CD4-positive, alpha-beta T cell treated with Interleukin-10 for 1 hour (primary cell): ENCODE measurements at regions not wholly inside any gene's neighbourhood (a gene's known extent, or its start where the extent isn't known, plus 50 kb on each side); places are given as distances from the start of the nearest gene placed in this dataset.

Experiments used
- DNase-seq: peaks from one replicate; pipeline ENCODE4 v3.0.0-alpha.2; 2020

- peak; percentile 13 for DNase-seq
Observed at GRCh38 chr3:5304789-5305683, 117.5 kb downstream of the EDEM1 start.

- no peak for DNase-seq
Observed at GRCh38 chr3:5305684-5305989, 118.1 kb downstream of the EDEM1 start.

DNA sequence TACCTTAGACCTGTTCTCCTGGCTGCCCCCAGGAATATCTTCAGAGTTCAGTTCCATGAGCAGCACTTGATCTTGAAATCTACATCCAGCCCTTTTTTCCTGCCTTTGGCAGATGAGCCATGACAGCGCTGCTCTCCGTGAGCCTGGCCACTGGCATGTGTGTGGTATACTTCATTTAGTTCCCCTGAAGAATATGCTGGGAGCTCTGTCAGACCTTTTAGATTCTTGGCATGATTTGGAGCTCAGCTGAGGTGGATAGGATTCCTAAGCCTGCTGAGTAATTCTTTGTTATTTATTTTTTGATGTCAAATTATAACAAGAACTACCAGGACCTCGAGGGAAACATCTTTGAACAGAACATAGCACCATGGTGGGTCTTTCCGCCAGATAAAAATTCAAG, 121.7 kb downstream of the EDEM1 start:
- DNase-seq = no peak

DNA sequence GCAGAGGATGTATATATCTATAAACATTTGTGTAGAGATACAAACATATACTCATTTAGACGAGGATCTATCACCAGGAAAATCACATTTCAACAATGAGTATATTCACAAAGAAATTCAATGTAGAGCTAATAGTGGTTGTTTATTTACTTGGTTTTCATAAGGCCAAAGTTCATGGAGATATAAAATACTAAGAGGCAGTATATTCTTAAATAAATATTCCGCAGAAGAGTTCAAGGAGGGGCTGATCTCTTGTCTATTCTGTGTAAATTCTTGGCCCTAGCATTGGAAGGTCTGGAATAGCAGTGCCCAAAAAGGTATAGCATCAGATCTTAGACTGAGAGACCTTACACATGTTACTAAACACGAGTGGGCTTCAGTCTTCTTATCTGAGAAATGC, 122.1 kb downstream of the EDEM1 start:
- DNase-seq = no peak

DNA sequence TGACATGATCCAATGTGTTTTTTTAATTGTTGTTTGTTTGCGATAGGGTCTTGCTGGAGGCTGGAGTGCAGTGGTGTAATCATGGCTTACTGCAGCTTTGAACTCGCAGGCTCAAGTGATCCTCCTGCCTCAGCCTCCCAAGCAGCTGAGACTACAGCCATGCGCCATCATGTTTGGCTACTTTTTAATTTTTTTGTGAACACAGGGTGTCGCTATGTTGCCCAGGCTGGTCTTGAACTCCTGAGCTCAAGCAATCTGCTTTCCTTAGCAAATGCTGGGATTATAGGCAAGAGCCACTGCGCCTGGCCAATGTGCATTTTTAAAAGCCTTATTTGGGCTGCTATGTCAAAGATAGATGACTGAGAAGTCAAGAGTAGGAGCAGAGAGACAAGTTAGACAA, 123.0 kb downstream of the EDEM1 start:
- no peak for DNase-seq

DNA sequence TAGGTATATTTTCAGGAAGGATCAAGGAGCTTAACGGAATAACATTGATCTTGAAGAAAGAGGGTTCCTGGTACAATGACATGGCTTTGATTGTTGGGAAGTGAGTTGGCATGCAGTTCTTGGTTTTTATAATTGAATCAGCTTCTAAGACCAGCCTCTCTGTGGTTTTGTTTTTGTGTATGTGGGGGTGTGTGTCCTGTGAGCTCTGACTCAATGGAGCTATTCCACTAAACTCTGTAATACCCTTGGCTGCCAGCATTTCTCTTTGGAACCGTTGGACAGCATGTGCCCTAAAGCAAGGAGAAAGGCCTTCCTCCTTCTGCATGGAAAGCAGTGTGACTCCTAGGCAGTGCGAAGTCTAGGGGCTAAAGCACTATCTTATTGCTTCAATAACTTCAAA, 124.8 kb downstream of the EDEM1 start:
- no peak for DNase-seq

DNA sequence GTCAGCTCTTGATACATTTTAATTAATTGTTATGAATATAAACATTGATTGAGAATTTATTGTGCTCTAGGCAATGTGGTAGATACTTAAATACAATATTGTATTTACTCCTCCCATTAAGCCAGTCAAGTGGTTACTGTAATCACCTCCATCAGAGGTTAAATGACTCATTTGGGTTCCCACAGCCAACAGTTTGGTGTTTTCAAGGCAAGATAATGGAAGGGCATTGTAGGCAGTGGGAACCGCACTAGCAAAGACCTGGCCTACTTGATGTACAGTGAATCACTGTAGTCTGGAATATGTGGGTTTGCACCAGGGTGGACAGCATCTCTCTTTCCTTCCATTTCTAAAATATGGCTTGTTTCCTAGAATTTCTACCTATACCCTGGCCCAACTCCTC, 127.4 kb downstream of the EDEM1 start:
- no peak for DNase-seq

DNA sequence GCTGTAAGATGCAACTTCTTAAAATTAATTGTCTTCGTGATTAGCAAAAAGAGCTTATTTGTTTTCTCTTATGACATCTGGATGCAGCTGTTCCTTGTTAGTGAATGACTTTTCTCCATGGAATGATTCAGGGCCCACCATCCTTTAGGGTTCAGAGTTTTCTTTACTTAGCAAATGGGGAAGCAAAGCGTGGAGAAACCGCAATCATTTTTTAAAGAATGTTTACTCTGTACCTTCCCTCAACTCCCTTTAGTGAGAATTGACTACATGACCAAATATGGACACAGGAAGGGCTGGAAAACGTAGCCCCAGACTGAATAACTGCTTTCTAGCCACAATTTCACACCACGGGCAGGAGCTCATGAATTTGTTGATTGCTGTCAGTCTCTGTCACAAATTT, 130.1 kb downstream of the EDEM1 start:
- no peak for DNase-seq

- DNase-seq = no peak
Observed at GRCh38 chr3:5319454-5319853, 131.9 kb downstream of the EDEM1 start.

DNA sequence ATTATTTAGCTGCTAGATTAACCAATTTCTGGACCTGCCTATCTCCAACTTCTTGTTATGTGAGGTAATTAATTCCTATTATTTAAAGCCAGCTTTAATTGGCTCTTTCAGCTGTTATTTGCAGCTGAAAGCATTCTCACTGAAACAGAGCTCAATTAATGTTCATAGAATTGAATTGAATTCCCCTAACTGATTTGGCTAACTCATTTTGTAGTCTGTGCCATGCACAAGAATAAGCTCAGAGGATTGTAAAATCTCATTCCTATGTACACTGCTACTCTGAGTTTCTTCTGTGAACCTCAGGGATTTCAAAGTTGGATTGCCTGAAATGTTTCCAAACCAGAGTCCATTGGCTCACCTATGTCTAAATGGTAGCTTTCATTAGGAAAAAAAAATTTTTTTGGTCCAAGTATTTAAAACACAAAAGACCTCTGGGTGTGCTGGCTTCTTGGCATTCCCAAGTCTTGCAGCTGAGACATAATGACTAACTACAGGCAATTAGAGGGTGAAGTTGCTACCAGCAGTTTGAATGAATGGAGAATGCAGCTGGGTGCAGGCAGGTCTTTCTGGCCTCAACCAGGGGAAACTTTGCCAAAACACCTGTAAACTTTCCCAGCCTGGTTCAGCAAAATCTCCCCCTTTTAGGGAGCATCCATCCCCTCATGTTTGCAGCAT, 134.3 kb downstream of the EDEM1 start:
- no peak for DNase-seq

- DNase-seq = no peak
Observed at GRCh38 chr3:5324780-5325179, 137.3 kb downstream of the EDEM1 start.

DNA sequence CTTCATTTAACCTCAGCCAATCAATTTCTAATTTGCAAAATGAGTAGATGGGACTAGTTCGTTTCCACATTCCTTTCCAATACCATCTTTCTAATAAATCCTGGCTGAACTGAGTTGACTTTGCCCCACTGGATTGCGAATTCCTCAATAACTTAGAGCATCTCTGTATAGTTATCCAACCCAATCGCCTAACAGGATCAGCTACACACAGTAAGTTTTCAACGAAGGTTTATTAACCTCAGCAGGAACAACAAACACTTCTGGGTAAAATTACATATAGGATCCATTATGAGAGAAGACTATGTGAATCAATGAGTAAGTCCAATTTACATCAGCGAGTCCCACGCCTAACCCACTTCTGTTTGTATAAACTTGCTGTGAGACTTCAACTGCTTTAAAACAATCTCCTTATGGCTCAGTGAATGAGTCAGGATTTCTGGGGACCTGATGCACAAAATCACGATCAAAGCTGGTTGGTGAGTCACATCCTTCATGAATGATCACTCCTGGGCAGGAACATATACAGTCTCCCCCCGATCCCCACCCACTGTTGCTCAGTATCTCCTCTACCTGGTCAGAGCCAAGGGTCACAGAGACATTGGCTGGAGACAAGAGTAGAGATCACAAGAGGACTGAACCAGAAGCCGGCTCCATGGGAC, 142.8 kb downstream of the EDEM1 start:
- DNase-seq = no peak

- DNase-seq = no peak
Observed at GRCh38 chr3:5331567-5332269, 144.2 kb downstream of the EDEM1 start.

DNA sequence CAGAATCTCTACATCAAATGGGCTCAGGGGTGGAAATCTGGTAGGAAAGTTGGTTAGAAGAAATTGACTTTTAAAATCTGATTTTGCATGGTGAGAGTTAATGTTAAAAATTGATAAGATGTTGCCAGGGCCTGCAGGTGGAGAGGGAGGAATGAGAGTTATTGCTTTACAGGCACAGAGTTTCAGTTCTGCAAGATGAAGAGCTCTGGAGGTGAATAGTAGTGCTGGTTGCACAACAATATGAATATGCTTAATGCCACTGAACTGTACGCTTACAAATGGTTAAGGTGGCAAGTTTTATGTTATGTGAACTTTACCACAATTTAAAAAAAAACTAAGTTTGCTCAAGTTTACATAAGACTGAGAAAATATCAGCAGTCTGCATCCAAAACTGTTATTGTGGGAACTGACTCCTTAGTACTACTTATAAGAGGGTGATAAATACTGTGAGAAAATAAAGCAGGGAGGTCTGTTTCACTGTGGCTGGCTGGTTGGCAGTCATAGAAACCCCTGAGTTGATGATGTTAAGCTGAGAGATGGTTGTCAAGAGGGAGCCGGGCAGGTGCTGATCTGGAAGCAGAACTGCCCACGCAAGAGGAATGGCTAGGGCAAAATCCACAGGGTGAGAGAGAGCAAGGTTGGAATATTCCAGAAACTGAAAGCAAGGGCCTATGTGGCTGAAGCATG, 144.9 kb downstream of the EDEM1 start:
- no peak for DNase-seq

- DNase-seq = no peak
Observed at GRCh38 chr3:5339967-5340535, 152.5 kb downstream of the EDEM1 start.

DNA sequence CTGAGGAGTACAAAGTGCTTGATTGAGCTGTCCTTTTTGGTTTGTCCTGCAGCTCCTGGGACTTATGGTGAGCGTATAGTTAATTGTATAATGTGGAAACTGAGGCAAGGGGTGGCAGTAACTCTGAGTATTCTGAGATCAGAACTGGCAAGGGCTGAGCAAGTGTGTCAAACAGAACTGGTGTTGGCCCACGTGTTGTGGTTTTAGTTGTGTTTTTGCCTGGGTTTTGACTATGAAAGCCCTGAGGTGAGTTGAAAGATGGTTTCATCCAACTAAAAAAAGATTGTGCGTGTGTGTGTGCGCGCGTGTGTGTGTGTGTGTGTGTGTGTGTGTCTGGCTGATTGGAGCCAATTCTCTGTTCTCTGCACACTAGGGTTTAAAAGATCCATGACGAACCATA, 154.1 kb downstream of the EDEM1 start:
- DNase-seq = no peak

DNA sequence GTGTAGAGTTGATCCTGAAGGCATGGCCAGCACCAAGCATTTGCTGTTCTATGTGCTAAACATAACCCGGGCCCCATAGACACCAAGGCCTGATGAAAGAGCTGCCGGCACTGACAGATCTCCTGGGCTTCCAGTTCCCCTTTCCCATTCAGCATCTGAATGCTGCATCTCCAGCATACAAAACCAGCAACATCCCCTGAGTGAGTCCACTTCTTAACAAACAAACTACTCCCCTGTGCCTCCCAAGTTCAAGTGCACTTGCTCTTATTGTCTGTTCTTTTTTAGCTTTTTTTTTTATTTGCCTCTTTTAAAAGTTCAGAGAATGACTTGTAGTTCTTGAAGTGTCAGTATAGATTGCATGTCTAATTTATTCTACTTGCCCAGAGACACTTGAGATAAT, 156.0 kb downstream of the EDEM1 start:
- no peak for DNase-seq

- no peak for DNase-seq
Observed at GRCh38 chr3:5344707-5345106, 157.2 kb downstream of the EDEM1 start.

- DNase-seq = no peak
Observed at GRCh38 chr3:5347486-5347885, 160.0 kb downstream of the EDEM1 start.

DNA sequence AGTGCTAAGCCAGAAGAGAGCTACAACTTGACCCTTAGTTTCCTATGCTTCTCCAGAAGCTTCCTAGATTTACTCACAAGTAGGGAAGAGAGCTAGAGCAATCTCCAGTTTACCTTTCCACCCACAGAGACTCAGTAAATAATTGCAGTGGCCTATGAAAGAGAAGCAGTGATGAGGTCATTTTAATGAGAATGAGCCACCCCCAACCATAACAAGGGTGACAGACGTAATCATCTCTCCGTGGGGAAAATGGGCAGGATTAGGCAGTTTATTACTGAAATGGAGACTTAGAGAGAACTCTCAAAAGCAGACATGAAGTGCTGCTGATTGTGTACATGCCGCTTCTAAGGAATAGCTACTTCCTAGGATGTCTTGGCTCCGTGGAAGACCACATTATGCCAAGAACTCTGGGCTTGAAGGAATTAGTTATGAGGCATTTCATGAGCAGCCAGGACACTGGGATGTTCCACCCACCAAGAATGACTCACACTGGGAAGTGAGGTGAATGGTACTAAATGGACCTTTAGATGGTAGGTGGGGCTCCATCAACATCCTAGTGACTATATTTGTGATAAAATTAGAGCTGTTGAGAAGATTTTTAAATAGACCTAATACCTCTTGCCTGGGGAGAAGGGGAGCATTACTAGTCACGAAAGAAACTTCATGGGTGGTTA, 160.9 kb downstream of the EDEM1 start:
- DNase-seq = no peak

GRCh38 chr3:5349343-5349742, 161.8 kb downstream of the EDEM1 start:
- DNase-seq = no peak

DNA sequence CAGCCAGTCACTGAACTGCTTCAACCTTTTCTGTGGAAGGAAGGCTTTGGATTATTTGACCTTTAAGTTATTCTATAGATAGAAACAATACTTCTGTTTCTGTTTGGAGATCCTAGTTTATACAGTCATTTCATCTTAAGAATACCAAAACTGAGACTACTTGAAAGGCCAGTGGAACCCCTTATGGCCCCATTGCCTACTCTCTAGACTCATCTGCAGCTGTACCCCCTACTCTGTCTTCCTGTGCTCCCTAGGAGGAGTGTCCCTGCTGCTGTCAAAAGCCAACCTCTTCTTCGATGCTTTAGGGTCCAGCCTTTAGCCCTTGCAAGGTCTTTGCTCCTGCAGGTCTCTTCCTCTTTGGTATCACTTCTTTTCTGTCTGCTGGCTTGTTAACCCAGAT, 169.6 kb downstream of the EDEM1 start:
- DNase-seq = no peak
